NCI-H82 treated with DMSO at 0.1 percent for 48 hours (cell line): ENCODE measurements at regions not wholly inside any gene's neighbourhood (a gene's known extent, or its start where the extent isn't known, plus 50 kb on each side); places are given as distances from the start of the nearest gene placed in this dataset.
A peak's percentile ranks its signal among the peaks of the same experiment; 100 is the strongest.

Source experiments
- DNase-seq: peaks from one replicate; lab custom pipeline; 2025; ENCODE audit not compliant: unreplicated experiment; lab: John Stamatoyannopoulos, UW

- no peak for DNase-seq
Observed at GRCh38 chr11:92822410-92822809, 147.0 kb upstream of the MTNR1B start.

- no peak for DNase-seq
Observed at GRCh38 chr11:92826136-92826535, 143.3 kb upstream of the MTNR1B start.

GRCh38 chr11:92826603-92827002 lies 142.8 kb upstream of the MTNR1B start:
- DNase-seq, result no peak

- DNase-seq, result no peak
Observed at GRCh38 chr11:92827132-92827531, 142.3 kb upstream of the MTNR1B start.

- DNase-seq, result no peak
Observed at GRCh38 chr11:92828556-92828955, 140.9 kb upstream of the MTNR1B start.

GRCh38 chr11:92829121-92829520 lies 140.3 kb upstream of the MTNR1B start:
- DNase-seq, result no peak

- no peak for DNase-seq
Observed at GRCh38 chr11:92829671-92830070, 139.8 kb upstream of the MTNR1B start.

GRCh38 chr11:92830377-92831155 lies 138.9 kb upstream of the MTNR1B start:
- DNase-seq, result peak; percentile 85

- no peak for DNase-seq
Observed at GRCh38 chr11:92834296-92835020, 135.0 kb upstream of the MTNR1B start.

- no peak for DNase-seq
Observed at GRCh38 chr11:92837595-92837994, 131.9 kb upstream of the MTNR1B start.

- no peak for DNase-seq
Observed at GRCh38 chr11:92838759-92839310, 130.6 kb upstream of the MTNR1B start.

- no peak for DNase-seq
Observed at GRCh38 chr11:92839450-92839849, 130.0 kb upstream of the MTNR1B start.

- DNase-seq, result no peak
Observed at GRCh38 chr11:92841719-92842118, 127.7 kb upstream of the MTNR1B start.

- no peak for DNase-seq
Observed at GRCh38 chr11:92843455-92843854, 126.0 kb upstream of the MTNR1B start.

GRCh38 chr11:92844197-92844596 lies 125.3 kb upstream of the MTNR1B start:
- DNase-seq, result no peak

- no peak for DNase-seq
Observed at GRCh38 chr11:92845390-92845789, 124.1 kb upstream of the MTNR1B start.

GRCh38 chr11:92845805-92846204 lies 123.6 kb upstream of the MTNR1B start:
- DNase-seq, result no peak

GRCh38 chr11:92846491-92847125 lies 122.8 kb upstream of the MTNR1B start:
- DNase-seq, result no peak

GRCh38 chr11:92848578-92848977 lies 120.9 kb upstream of the MTNR1B start:
- no peak for DNase-seq

GRCh38 chr11:92850296-92850826 lies 119.1 kb upstream of the MTNR1B start:
- no peak for DNase-seq

GRCh38 chr11:92852229-92852628 lies 117.2 kb upstream of the MTNR1B start:
- no peak for DNase-seq
